ENCODE measurements at regions not wholly inside any gene's neighbourhood (a gene's known extent, or its start where the extent isn't known, plus 50 kb on each side); places are given as distances from the start of the nearest gene placed in this dataset.
A peak's percentile ranks its signal among the peaks of the same experiment; 100 is the strongest.

GRCh38 chr20:22446613-22447446 lies 137.5 kb downstream of the FOXA2 start:
- Histone ChIP-seq H3K27me3 (ENCODE audit: control insufficient read depth, insufficient read depth, low read length) (no peaks in the 10 kb centered on the region), H3K4me3 (ENCODE audit: low read depth, low read length) (no peak overlapping the region), H3K36me3 (ENCODE audit: control insufficient read depth, insufficient read depth, low read length) (no peaks in the 10 kb centered on the region)
- TF ChIP-seq, protein P1, sequence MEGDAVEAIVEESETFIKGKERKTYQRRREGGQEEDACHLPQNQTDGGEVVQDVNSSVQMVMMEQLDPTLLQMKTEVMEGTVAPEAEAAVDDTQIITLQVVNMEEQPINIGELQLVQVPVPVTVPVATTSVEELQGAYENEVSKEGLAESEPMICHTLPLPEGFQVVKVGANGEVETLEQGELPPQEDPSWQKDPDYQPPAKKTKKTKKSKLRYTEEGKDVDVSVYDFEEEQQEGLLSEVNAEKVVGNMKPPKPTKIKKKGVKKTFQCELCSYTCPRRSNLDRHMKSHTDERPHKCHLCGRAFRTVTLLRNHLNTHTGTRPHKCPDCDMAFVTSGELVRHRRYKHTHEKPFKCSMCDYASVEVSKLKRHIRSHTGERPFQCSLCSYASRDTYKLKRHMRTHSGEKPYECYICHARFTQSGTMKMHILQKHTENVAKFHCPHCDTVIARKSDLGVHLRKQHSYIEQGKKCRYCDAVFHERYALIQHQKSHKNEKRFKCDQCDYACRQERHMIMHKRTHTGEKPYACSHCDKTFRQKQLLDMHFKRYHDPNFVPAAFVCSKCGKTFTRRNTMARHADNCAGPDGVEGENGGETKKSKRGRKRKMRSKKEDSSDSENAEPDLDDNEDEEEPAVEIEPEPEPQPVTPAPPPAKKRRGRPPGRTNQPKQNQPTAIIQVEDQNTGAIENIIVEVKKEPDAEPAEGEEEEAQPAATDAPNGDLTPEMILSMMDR (IDR thresholded peaks at IDR 0.05; ENCODE audit: insufficient read depth, low read length, poor library complexity, severe bottlenecking): no peak
- DNase-seq (ENCODE audit: low read depth): no peak

GRCh38 chr20:22442318-22442717 lies 142.1 kb downstream of the FOXA2 start:
- DNase-seq (ENCODE audit: low read depth): no peak
- Histone ChIP-seq H3K36me3 (ENCODE audit: control insufficient read depth, insufficient read depth, low read length) (no peaks in the 10 kb centered on the region), H3K4me3 (ENCODE audit: low read depth, low read length) (no peak overlapping the region), H3K27me3 (ENCODE audit: control insufficient read depth, insufficient read depth, low read length) (no peaks in the 10 kb centered on the region)
- TF ChIP-seq, protein P1 (IDR thresholded peaks at IDR 0.05; ENCODE audit: insufficient read depth, low read length, poor library complexity, severe bottlenecking): no peak

- no peak overlapping the region for H3K4me3 ChIP-seq (ENCODE audit: low read depth, low read length)
Measured at GRCh38 chr20:22438926-22439325, 145.4 kb downstream of the FOXA2 start.

DNA sequence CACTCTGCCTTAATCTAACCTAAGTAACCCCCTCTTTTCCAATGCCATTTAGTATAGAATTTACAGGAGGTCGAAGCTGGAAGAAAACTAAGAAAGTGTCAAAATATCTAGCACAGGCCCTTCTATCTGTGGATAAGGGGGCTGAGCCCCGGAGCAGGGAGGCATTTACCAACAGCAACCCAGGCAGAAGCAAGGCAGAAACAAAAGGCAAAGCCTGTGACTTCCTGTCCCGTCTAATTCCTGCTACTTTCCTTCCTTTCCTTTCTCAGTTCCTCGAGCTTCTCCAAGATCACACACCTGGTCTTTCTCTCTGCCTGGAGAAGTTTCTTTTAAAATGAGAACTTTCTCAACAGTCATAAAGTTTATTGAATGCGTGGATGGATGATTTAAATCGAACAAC lies 146.0 kb downstream of the FOXA2 start:
- TF ChIP-seq, protein P1 (IDR thresholded peaks at IDR 0.05; ENCODE audit: insufficient read depth, low read length, poor library complexity, severe bottlenecking): no peak
- no peaks in the 10 kb centered on the region for H3K27me3 ChIP-seq (ENCODE audit: control insufficient read depth, insufficient read depth, low read length)
- H3K36me3 ChIP-seq (ENCODE audit: control insufficient read depth, insufficient read depth, low read length): no peaks in the 10 kb centered on the region
- H3K4me3 ChIP-seq (ENCODE audit: low read depth, low read length): no peak overlapping the region
- no peak for DNase-seq (ENCODE audit: low read depth)

More at GRCh38 chr20:22438926-22439325, 145.4 kb downstream of the FOXA2 start:
- Histone ChIP-seq H3K36me3 (ENCODE audit: control insufficient read depth, insufficient read depth, low read length) (no peaks in the 10 kb centered on the region), H3K27me3 (ENCODE audit: control insufficient read depth, insufficient read depth, low read length) (no peaks in the 10 kb centered on the region)
- DNase-seq (ENCODE audit: low read depth): no peak
- TF ChIP-seq, protein P1 (IDR thresholded peaks at IDR 0.05; ENCODE audit: insufficient read depth, low read length, poor library complexity, severe bottlenecking): peak; percentile 17

DNA sequence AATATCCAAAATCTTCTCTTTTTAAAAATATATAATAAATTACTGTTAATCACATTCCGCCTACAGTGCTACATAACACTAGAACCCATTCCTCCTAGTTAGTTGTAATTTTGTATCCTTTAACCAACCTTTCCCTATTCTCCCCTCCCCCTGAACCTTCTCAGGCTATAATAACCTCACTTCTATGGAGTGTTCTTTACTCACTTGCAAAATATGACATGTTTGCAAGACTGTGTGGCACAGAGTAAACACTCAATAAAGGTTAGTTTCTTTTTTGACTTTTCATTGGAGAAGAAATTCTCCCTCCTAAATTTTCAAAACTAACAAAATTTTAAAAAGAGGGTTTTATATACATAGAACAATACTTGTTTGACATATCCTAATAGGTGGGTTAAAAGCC lies 147.0 kb downstream of the FOXA2 start:
- TF ChIP-seq, protein P1 (IDR thresholded peaks at IDR 0.05; ENCODE audit: insufficient read depth, low read length, poor library complexity, severe bottlenecking): no peak
- DNase-seq (ENCODE audit: low read depth): no peak
- no peaks in the 10 kb centered on the region for H3K27me3 ChIP-seq (ENCODE audit: control insufficient read depth, insufficient read depth, low read length)
- no peak overlapping the region for H3K4me3 ChIP-seq (ENCODE audit: low read depth, low read length)
- no peaks in the 10 kb centered on the region for H3K36me3 ChIP-seq (ENCODE audit: control insufficient read depth, insufficient read depth, low read length)

GRCh38 chr20:22431419-22431818 lies 153.0 kb downstream of the FOXA2 start:
- DNase-seq (ENCODE audit: low read depth): no peak
- Histone ChIP-seq H3K27me3 (ENCODE audit: control insufficient read depth, insufficient read depth, low read length) (no peaks in the 10 kb centered on the region), H3K36me3 (ENCODE audit: control insufficient read depth, insufficient read depth, low read length) (no peaks in the 10 kb centered on the region), H3K4me3 (ENCODE audit: low read depth, low read length) (no peak overlapping the region)
- TF ChIP-seq, protein P1 (IDR thresholded peaks at IDR 0.05; ENCODE audit: insufficient read depth, low read length, poor library complexity, severe bottlenecking): no peak

Data from kidney epithelial cell (primary cell).